LNCAP (cell line): ENCODE measurements at regions not wholly inside any gene's neighbourhood (a gene's known extent, or its start where the extent isn't known, plus 50 kb on each side); places are given as distances from the start of the nearest gene placed in this dataset.

Source experiments
- TF ChIP-seq, protein P1 (sequence below): fragments of 450-650 bp; IDR thresholded peaks from 2 replicates; pipeline ENCODE4 v1.5.1; 2017; ENCODE audit warnings: mild to moderate bottlenecking

- TF ChIP-seq, protein P1, sequence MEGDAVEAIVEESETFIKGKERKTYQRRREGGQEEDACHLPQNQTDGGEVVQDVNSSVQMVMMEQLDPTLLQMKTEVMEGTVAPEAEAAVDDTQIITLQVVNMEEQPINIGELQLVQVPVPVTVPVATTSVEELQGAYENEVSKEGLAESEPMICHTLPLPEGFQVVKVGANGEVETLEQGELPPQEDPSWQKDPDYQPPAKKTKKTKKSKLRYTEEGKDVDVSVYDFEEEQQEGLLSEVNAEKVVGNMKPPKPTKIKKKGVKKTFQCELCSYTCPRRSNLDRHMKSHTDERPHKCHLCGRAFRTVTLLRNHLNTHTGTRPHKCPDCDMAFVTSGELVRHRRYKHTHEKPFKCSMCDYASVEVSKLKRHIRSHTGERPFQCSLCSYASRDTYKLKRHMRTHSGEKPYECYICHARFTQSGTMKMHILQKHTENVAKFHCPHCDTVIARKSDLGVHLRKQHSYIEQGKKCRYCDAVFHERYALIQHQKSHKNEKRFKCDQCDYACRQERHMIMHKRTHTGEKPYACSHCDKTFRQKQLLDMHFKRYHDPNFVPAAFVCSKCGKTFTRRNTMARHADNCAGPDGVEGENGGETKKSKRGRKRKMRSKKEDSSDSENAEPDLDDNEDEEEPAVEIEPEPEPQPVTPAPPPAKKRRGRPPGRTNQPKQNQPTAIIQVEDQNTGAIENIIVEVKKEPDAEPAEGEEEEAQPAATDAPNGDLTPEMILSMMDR, result no peak
Measured at GRCh38 chr11:15471048-15471894, 356.5 kb downstream of the INSC start.

GRCh38 chr11:15471895-15472799 is 357.4 kb downstream of the INSC start:
- TF ChIP-seq, protein P1, result no peak

GRCh38 chr11:15473954-15474837 is 359.5 kb downstream of the INSC start:
- TF ChIP-seq, protein P1, result no peak

DNA sequence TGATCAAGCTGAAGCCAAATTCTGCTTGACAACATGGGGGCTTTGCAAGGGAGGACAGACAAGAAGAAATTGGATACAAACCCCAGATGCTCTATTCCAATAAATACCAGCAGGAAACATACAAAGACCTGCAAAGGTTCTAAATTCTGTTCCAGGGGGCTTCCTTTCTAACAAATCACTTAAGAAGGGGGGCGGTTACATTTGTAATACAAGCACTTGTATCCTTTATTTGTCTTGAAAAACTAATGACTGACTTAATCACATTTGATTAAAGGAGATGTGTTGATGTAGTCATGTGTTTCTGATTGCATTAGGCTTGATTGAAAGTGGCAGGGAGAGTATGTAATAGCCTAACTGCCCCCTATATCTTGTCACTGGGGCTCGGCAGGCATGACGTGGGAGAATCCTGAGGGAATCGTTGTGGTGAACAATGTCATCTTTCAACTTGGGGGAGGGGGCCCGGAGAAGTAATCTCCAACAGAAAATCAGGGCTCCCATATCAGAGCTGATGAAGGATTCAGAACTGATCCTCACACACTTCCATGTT is 361.7 kb downstream of the INSC start:
- TF ChIP-seq, protein P1, result no peak

DNA sequence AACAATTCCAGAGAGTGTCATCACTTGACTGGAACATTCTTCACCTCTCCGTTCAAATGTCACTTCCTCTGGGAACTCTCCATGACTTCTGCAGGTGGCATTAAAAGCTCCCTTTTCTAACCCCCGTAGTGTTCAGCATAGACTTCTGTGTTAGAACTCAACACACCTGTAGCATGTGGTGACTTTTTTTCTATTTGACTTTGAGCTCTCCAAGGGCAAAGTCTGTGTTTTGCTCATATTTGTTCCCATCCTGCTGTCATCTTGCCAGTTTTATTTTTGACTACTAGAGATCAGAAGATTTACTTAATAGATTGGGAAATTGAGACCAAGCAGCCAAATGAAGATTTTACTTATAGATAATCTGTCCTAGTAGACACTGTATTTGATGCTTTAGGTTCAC is 367.1 kb downstream of the INSC start:
- TF ChIP-seq, protein P1, result no peak

DNA sequence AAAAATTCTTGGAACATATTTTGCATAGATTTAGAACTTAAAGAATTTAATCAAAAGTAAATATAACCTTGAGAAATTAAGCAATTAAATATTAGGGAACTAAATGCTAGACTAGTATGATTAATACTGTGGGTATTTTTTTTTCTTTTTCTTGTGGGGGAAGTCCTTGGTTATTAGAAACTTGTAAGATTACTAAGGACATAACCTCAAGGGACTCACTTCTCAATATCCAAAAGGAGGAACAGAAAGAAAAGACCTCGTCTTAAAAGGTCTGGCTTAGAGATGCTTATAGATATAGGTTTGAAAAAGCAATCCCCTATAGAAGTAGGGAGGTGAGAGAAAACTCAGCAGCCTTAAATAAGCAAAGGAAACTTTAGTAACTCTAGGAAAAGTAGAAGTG is 368.5 kb downstream of the INSC start:
- TF ChIP-seq, protein P1, result no peak

DNA sequence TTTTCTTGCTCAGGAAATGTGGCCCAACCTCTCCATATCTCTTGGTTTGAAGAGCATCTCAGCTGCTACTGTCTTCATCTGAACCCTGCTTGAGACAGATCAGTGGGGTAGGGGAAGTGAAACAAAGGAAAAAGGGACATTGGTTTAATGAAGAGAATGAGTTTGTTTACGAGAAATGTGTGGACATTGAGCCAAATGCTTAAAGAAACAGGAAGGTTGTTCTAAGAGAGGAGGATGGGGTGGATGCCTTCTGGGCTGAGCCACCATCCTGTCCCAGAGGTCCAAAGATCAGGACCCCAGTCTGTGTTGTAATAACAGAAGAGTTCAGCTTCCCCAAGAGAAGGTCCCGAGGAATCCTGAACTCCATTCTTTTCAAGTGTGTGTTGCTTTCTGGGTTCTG is 369.7 kb downstream of the INSC start:
- TF ChIP-seq, protein P1, result no peak
